GM23338 (cell line): ENCODE measurements at regions not wholly inside any gene's neighbourhood (a gene's known extent, or its start where the extent isn't known, plus 50 kb on each side); places are given as distances from the start of the nearest gene placed in this dataset.

Experiments used
- ATAC-seq: fragments of 200-7000 bp; cut with Tn5 transposase; 3 replicates; pipeline ENCODE4 v1.9.1; 2020
- DNase-seq: peaks from one replicate; pipeline ENCODE4 v3.0.0-alpha.2; 2015; ENCODE audit warnings: low spot score
- H2AFZ ChIP-seq: fragments of 200-600 bp; sonication (generic); 2 replicates; pipeline ENCODE4 v1.8.0; 2016; ENCODE audit warnings: antibody characterized with exemption, mild to moderate bottlenecking, moderate library complexity
- H3F3A ChIP-seq: fragments of 200-600 bp; sonication (generic); replicated peaks from 2 replicates; pipeline ENCODE4 v1.8.0; 2017; ENCODE audit warnings: antibody characterized with exemption, mixed run types, low read depth
- H3K27ac ChIP-seq: fragments of 200-600 bp; sonication (generic); 2 replicates; pipeline ENCODE4 v1.6.1; 2016; ENCODE audit warnings: low read depth
- H3K27me3 ChIP-seq: fragments of 200-600 bp; sonication (generic); 2 replicates; pipeline ENCODE4 v1.8.0; 2016; ENCODE audit warnings: mild to moderate bottlenecking, mixed run types, moderate library complexity; ENCODE audit not compliant: insufficient read depth
- H3K36me3 ChIP-seq: fragments of 200-600 bp; sonication (generic); 2 replicates; pipeline ENCODE4 v1.8.0; 2016; ENCODE audit warnings: mild to moderate bottlenecking; ENCODE audit not compliant: insufficient read depth
- H3K4me1 ChIP-seq: fragments of 200-600 bp; sonication (generic); 2 replicates; pipeline ENCODE4 v1.8.0; 2016; ENCODE audit warnings: mild to moderate bottlenecking, moderate library complexity; ENCODE audit not compliant: insufficient read depth
- H3K4me2 ChIP-seq: fragments of 200-600 bp; sonication (generic); 2 replicates; pipeline ENCODE4 v1.7.1; 2017; ENCODE audit warnings: mixed run types
- H3K4me3 ChIP-seq: fragments of 200-600 bp; sonication (generic); 2 replicates; pipeline ENCODE4 v1.6.1; 2016; ENCODE audit warnings: mixed run types
- H3K79me2 ChIP-seq: fragments of 200-600 bp; sonication (generic); replicated peaks from 2 replicates; pipeline ENCODE4 v1.8.0; 2017; ENCODE audit warnings: mild to moderate bottlenecking; ENCODE audit not compliant: insufficient read depth
- H3K9me2 ChIP-seq: fragments of 200-600 bp; sonication (generic); 2 replicates; pipeline ENCODE4 v1.8.0; 2017; ENCODE audit not compliant: insufficient read depth
- H4K20me1 ChIP-seq: fragments of 200-600 bp; sonication (generic); replicated peaks from 2 replicates; pipeline ENCODE4 v1.8.0; 2017; ENCODE audit warnings: mild to moderate bottlenecking; ENCODE audit not compliant: insufficient read depth
- H3K27ac Mint-ChIP-seq: 2 replicates; pipeline ENCODE4 v1.8.0; 2020; ENCODE audit warnings: inconsistent platforms, mild to moderate bottlenecking, moderate library complexity, mixed read lengths
- H3K27me3 Mint-ChIP-seq: 3 replicates; pipeline ENCODE4 v1.8.0; 2022; ENCODE audit warnings: low read depth, mild to moderate bottlenecking, moderate library complexity, mixed read lengths, inconsistent platforms; ENCODE audit not compliant: insufficient read depth, poor library complexity
- H3K36me3 Mint-ChIP-seq: 3 replicates; pipeline ENCODE4 v1.8.0; 2021; ENCODE audit warnings: low read depth, mild to moderate bottlenecking, inconsistent platforms, moderate library complexity, mixed read lengths
- H3K4me1 Mint-ChIP-seq: 3 replicates; pipeline ENCODE4 v1.8.0; 2020; ENCODE audit warnings: mild to moderate bottlenecking, inconsistent platforms, mixed read lengths
- H3K4me3 Mint-ChIP-seq: 3 replicates; pipeline ENCODE4 v1.8.0; 2021; ENCODE audit warnings: moderate library complexity, mild to moderate bottlenecking, inconsistent platforms, mixed read lengths
- H3K9me3 Mint-ChIP-seq: 3 replicates; pipeline ENCODE4 v1.8.0; 2020; ENCODE audit warnings: moderate library complexity, mild to moderate bottlenecking, inconsistent platforms, mixed read lengths
- TF ChIP-seq, protein P1 (sequence below): IDR thresholded peaks from 2 replicates; pipeline ENCODE4 v1.6.1; 2016; ENCODE audit warnings: antibody characterized with exemption
- TF ChIP-seq, protein P2 (sequence below), 2 experiments: fragments of 200-600 bp in 1 of 2; sonication (generic) in 1 of 2; conservative IDR thresholded peaks; 2 replicates each; pipeline versions ENCODE4 v1.5.1 to v1.6.1; 2016 to 2017; ENCODE audit warnings: antibody characterized with exemption in 2 of 2, low read depth in 2 of 2, mild to moderate bottlenecking in 2 of 2, moderate library complexity in 1 of 2
- TF ChIP-seq, protein P3 (sequence below): IDR thresholded peaks from one replicate; pipeline ENCODE4 v1.6.1; 2018; ENCODE audit warnings: antibody characterized with exemption; ENCODE audit not compliant: unreplicated experiment

DNA sequence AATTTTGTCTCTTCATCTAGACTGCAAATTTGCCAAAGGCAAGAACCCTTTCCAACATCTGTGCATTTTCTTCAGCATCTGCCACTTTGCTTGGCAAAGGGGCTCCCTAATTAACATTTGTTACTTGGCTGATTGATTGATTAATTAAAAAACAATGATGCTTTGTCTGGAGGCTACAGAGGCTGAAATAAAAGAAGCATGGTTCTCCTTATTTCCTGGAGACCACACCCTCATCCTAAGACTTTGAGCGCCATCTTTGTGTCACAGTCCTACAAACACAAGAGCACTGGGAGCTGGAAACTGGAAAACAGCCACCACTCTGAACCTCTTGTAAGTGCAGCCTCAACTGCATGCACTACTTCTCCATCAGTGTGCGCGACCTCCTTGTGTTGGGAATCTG, 189.2 kb downstream of the C7orf25 start:
- H3K4me3 Mint-ChIP-seq = no peak overlapping the region
- peak; percentile 17 for DNase-seq

DNA sequence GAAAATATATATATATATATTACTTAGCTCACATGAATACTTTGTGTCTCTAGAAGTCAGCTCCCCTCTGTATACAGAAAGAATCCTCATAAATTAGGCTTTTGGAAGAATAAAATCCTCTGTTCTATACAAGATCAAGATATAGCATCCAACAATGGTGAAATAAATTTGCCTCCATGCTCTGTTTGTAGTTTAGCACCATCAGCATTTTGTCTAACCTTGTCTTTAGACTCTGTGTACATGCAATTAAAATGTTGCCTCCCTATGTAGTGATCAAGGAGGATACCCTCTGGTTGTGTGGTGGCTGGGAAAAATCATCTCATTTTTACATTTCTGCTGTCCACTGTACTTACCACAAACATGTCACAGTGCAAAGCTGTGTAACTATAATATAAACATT, 189.7 kb downstream of the C7orf25 start:
- Histone ChIP-seq H3K4me2 (no peak overlapping the region), H3K4me3 (no peak overlapping the region), H3K9me2 (peaks cover 6% of the 10 kb centered on the region; the same call in 1 of the 2 replicates), H3K4me1 (peaks cover 10% of the 10 kb centered on the region; the same call in 1 of the 2 replicates), H3K27me3 (no peaks in the 10 kb centered on the region), H4K20me1 (no peaks in the 10 kb centered on the region), H3F3A (no peaks in the 10 kb centered on the region), H3K36me3 (no peaks in the 10 kb centered on the region), H3K79me2 (no peaks in the 10 kb centered on the region), H2AFZ (no peak overlapping the region), H3K27ac (no peak overlapping the region)
- ATAC-seq = no peak
- Mint-ChIP-seq H3K9me3 (peaks cover 4% of the 10 kb centered on the region; the same call in 1 of the 3 replicates), H3K36me3 (no peaks in the 10 kb centered on the region), H3K27ac (no peak overlapping the region), H3K4me1 (peaks cover 9% of the 10 kb centered on the region), H3K4me3 (no peak overlapping the region), H3K27me3 (no peaks in the 10 kb centered on the region)
- TF ChIP-seq, protein P1, sequence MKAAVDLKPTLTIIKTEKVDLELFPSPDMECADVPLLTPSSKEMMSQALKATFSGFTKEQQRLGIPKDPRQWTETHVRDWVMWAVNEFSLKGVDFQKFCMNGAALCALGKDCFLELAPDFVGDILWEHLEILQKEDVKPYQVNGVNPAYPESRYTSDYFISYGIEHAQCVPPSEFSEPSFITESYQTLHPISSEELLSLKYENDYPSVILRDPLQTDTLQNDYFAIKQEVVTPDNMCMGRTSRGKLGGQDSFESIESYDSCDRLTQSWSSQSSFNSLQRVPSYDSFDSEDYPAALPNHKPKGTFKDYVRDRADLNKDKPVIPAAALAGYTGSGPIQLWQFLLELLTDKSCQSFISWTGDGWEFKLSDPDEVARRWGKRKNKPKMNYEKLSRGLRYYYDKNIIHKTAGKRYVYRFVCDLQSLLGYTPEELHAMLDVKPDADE = no peak
- TF ChIP-seq, protein P2, sequence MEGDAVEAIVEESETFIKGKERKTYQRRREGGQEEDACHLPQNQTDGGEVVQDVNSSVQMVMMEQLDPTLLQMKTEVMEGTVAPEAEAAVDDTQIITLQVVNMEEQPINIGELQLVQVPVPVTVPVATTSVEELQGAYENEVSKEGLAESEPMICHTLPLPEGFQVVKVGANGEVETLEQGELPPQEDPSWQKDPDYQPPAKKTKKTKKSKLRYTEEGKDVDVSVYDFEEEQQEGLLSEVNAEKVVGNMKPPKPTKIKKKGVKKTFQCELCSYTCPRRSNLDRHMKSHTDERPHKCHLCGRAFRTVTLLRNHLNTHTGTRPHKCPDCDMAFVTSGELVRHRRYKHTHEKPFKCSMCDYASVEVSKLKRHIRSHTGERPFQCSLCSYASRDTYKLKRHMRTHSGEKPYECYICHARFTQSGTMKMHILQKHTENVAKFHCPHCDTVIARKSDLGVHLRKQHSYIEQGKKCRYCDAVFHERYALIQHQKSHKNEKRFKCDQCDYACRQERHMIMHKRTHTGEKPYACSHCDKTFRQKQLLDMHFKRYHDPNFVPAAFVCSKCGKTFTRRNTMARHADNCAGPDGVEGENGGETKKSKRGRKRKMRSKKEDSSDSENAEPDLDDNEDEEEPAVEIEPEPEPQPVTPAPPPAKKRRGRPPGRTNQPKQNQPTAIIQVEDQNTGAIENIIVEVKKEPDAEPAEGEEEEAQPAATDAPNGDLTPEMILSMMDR (conservative IDR thresholded peaks at IDR 0.05; ENCODE audit: low read depth in 2 of 2) = no peak
- no peak for DNase-seq

More for the DNA sequence above, 189.2 kb downstream of the C7orf25 start:
- H3K9me2 ChIP-seq = peaks cover 5% of the 10 kb centered on the region; the same call in 1 of the 2 replicates
- Mint-ChIP-seq H3K27ac (no peak overlapping the region), H3K27me3 (no peaks in the 10 kb centered on the region), H3K4me1 (peaks cover 9% of the 10 kb centered on the region), H3K36me3 (no peaks in the 10 kb centered on the region), H3K9me3 (peaks cover 4% of the 10 kb centered on the region; the same call in 1 of the 3 replicates)
- peaks cover 10% of the 10 kb centered on the region; the same call in 1 of the 2 replicates for H3K4me1 ChIP-seq
- H3K4me3 ChIP-seq = no peak overlapping the region
- no peaks in the 10 kb centered on the region for H3K36me3 ChIP-seq
- no peak overlapping the region for H2AFZ ChIP-seq
- no peaks in the 10 kb centered on the region for H3K27me3 ChIP-seq
- no peaks in the 10 kb centered on the region for H3K79me2 ChIP-seq
- H3F3A ChIP-seq = no peaks in the 10 kb centered on the region
- no peak overlapping the region for H3K27ac ChIP-seq
- no peak for ATAC-seq
- H3K4me2 ChIP-seq = no peak overlapping the region
- TF ChIP-seq, protein P2 (conservative IDR thresholded peaks at IDR 0.05; ENCODE audit: low read depth in 2 of 2) = peak in 1 of 2 experiments; percentile 38; a peak in 2 of 4 replicates
- TF ChIP-seq, protein P1 = no peak
- TF ChIP-seq, protein P3, sequence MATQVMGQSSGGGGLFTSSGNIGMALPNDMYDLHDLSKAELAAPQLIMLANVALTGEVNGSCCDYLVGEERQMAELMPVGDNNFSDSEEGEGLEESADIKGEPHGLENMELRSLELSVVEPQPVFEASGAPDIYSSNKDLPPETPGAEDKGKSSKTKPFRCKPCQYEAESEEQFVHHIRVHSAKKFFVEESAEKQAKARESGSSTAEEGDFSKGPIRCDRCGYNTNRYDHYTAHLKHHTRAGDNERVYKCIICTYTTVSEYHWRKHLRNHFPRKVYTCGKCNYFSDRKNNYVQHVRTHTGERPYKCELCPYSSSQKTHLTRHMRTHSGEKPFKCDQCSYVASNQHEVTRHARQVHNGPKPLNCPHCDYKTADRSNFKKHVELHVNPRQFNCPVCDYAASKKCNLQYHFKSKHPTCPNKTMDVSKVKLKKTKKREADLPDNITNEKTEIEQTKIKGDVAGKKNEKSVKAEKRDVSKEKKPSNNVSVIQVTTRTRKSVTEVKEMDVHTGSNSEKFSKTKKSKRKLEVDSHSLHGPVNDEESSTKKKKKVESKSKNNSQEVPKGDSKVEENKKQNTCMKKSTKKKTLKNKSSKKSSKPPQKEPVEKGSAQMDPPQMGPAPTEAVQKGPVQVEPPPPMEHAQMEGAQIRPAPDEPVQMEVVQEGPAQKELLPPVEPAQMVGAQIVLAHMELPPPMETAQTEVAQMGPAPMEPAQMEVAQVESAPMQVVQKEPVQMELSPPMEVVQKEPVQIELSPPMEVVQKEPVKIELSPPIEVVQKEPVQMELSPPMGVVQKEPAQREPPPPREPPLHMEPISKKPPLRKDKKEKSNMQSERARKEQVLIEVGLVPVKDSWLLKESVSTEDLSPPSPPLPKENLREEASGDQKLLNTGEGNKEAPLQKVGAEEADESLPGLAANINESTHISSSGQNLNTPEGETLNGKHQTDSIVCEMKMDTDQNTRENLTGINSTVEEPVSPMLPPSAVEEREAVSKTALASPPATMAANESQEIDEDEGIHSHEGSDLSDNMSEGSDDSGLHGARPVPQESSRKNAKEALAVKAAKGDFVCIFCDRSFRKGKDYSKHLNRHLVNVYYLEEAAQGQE = no peak
- no peaks in the 10 kb centered on the region for H4K20me1 ChIP-seq
